ENCODE measurements at regions not wholly inside any gene's neighbourhood (a gene's known extent, or its start where the extent isn't known, plus 50 kb on each side); places are given as distances from the start of the nearest gene placed in this dataset.
"Not testable (repeated sequence)": the region's sequence is repeated elsewhere in the genome, so short reads cannot be mapped to it uniquely, and the experiment has no call there.

GRCh38 chrX:121733514-121733913, 686.1 kb downstream of the GLUD2 start:
- Mint-ChIP-seq H3K36me3 (ENCODE audit: low read depth) (no peaks in the 10 kb centered on the region), H3K4me3 (no peak overlapping the region), H3K9me3 (peaks cover 3% of the 10 kb centered on the region), H3K27ac (ENCODE audit: unreplicated experiment) (no peak overlapping the region), H3K4me1 (no peaks in the 10 kb centered on the region), H3K27me3 (ENCODE audit: low read depth) (no peaks in the 10 kb centered on the region)
- TF ChIP-seq, protein P1, sequence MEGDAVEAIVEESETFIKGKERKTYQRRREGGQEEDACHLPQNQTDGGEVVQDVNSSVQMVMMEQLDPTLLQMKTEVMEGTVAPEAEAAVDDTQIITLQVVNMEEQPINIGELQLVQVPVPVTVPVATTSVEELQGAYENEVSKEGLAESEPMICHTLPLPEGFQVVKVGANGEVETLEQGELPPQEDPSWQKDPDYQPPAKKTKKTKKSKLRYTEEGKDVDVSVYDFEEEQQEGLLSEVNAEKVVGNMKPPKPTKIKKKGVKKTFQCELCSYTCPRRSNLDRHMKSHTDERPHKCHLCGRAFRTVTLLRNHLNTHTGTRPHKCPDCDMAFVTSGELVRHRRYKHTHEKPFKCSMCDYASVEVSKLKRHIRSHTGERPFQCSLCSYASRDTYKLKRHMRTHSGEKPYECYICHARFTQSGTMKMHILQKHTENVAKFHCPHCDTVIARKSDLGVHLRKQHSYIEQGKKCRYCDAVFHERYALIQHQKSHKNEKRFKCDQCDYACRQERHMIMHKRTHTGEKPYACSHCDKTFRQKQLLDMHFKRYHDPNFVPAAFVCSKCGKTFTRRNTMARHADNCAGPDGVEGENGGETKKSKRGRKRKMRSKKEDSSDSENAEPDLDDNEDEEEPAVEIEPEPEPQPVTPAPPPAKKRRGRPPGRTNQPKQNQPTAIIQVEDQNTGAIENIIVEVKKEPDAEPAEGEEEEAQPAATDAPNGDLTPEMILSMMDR (conservative IDR thresholded peaks at IDR 0.05), result no peak
- DNase-seq (ENCODE audit: low read depth, low spot score), result no peak

DNA sequence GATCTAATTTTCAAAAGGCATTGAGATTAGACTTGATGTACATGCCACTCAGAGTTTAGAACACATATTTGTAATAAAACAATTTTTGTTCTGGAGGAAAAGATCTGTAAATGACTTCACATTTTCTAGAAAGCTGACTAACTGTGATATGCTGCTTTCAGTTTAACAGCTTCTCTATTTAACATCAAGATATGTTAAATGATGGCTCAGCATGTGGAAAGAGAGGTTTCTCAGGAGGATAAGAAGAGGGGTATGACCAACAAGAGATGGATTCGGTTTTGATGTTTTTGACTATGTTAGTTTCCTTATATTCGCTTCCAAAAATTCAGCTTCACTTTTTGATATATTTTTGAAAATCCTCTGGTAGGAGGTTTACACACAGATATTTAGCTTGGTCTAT, 698.7 kb downstream of the GLUD2 start:
- Mint-ChIP-seq H3K27ac (ENCODE audit: unreplicated experiment) (no peak overlapping the region), H3K9me3 (peaks cover 4% of the 10 kb centered on the region), H3K4me1 (no peaks in the 10 kb centered on the region), H3K27me3 (ENCODE audit: low read depth) (no peaks in the 10 kb centered on the region), H3K4me3 (no peak overlapping the region), H3K36me3 (ENCODE audit: low read depth) (no peaks in the 10 kb centered on the region)
- no peak for DNase-seq (ENCODE audit: low read depth, low spot score)
- TF ChIP-seq, protein P1 (conservative IDR thresholded peaks at IDR 0.05), result no peak

- not testable (repeated sequence) for H3K4me1 Mint-ChIP-seq; DNase-seq (ENCODE audit: low read depth, low spot score); H3K27ac Mint-ChIP-seq (ENCODE audit: unreplicated experiment); H3K9me3 Mint-ChIP-seq; H3K4me3 Mint-ChIP-seq; H3K36me3 Mint-ChIP-seq (ENCODE audit: low read depth); H3K27me3 Mint-ChIP-seq (ENCODE audit: low read depth)
Measured at GRCh38 chrX:121753602-121754001, 706.2 kb downstream of the GLUD2 start.

DNA sequence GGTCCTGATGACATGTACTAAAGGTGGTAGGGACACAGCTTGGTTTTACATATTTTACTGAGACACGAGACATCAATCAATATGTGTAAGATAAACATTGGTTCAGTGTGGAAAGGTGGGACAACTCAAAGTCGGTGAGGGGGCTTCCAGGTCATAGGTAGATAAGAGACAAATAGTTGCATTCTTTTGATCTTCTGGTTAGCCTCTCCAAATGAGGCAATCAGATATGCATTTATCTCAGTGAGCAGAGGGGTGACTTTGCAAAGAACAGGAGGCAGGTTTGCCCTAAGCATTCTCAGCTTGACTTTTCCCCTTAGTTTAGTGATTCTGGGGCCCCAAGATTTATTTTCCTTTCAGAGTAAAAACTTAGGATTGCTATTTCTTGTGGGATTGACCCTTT, 706.9 kb downstream of the GLUD2 start:
- no peaks in the 10 kb centered on the region for H3K4me1 Mint-ChIP-seq
- no peak overlapping the region for H3K27ac Mint-ChIP-seq (ENCODE audit: unreplicated experiment)
- peaks cover 5% of the 10 kb centered on the region for H3K9me3 Mint-ChIP-seq
- H3K4me3 Mint-ChIP-seq, result no peak overlapping the region
- H3K27me3 Mint-ChIP-seq (ENCODE audit: low read depth), result no peaks in the 10 kb centered on the region
- no peaks in the 10 kb centered on the region for H3K36me3 Mint-ChIP-seq (ENCODE audit: low read depth)
- TF ChIP-seq, protein P1 (conservative IDR thresholded peaks at IDR 0.05), result no peak
- no peak for DNase-seq (ENCODE audit: low read depth, low spot score)

DNA sequence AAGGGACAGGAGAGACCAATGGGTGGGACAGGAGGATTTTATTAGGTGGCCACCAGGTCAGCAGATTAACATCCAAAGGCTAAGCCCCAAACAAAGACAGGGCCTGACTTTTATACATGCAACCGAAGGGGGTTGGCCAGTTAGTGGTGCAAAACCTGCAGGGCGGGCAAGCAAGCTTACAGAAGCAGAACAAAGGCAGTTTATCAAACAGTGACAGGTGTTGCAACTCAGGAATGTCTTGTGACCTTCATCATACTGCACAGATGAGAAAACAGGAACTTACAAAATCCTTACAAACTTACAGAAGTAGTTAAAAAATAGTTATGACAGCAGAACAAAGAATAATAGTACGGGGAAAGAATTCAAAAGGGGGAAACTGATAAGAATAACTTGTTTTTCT, 708.1 kb downstream of the GLUD2 start:
- Mint-ChIP-seq H3K4me3 (no peak overlapping the region), H3K27ac (ENCODE audit: unreplicated experiment) (no peak overlapping the region), H3K9me3 (peaks cover 5% of the 10 kb centered on the region), H3K4me1 (no peaks in the 10 kb centered on the region), H3K27me3 (ENCODE audit: low read depth) (no peaks in the 10 kb centered on the region), H3K36me3 (ENCODE audit: low read depth) (no peaks in the 10 kb centered on the region)
- TF ChIP-seq, protein P1 (conservative IDR thresholded peaks at IDR 0.05), result no peak
- DNase-seq (ENCODE audit: low read depth, low spot score), result no peak

GRCh38 chrX:121761845-121762244, 714.4 kb downstream of the GLUD2 start:
- H3K27ac Mint-ChIP-seq (ENCODE audit: unreplicated experiment), result no peak overlapping the region
- no peak overlapping the region for H3K4me3 Mint-ChIP-seq
- TF ChIP-seq, protein P1 (conservative IDR thresholded peaks at IDR 0.05), result no peak
- no peaks in the 10 kb centered on the region for H3K36me3 Mint-ChIP-seq (ENCODE audit: low read depth)
- DNase-seq (ENCODE audit: low read depth, low spot score), result no peak
- no peaks in the 10 kb centered on the region for H3K27me3 Mint-ChIP-seq (ENCODE audit: low read depth)
- no peaks in the 10 kb centered on the region for H3K4me1 Mint-ChIP-seq
- no peaks in the 10 kb centered on the region for H3K9me3 Mint-ChIP-seq

Data from neural crest cell (in vitro differentiated cells).